HK-2 (cell line): ENCODE measurements at regions not wholly inside any gene's neighbourhood (a gene's known extent, or its start where the extent isn't known, plus 50 kb on each side); places are given as distances from the start of the nearest gene placed in this dataset.
A peak's percentile ranks its signal among the peaks of the same experiment; 100 is the strongest.

Source experiments
- DNase-seq: peaks from one replicate; pipeline ENCODE4 v3.0.0-alpha.2; 2018; ENCODE audit not compliant: unreplicated experiment

DNA sequence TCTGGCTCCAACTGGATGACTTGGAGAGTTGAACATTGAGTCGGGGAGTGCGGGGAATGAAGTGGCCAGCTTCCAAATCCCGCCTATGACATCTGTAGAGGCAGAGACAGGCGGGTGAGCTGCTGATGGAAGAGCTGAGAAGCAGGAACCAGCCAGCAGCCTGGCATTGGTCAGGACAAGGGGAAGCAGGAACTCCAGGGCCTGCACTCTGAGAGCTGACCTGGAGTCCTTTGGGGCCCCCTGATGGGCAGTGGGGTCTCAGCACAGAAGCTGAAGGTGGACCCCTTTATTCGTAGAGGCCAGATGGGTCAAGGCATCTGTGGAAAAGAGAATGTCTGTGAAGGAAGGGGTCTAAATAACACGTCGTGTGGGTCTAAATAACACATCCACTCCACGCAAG is 57.0 kb downstream of the SEC61G start:
- DNase-seq: no peak

DNA sequence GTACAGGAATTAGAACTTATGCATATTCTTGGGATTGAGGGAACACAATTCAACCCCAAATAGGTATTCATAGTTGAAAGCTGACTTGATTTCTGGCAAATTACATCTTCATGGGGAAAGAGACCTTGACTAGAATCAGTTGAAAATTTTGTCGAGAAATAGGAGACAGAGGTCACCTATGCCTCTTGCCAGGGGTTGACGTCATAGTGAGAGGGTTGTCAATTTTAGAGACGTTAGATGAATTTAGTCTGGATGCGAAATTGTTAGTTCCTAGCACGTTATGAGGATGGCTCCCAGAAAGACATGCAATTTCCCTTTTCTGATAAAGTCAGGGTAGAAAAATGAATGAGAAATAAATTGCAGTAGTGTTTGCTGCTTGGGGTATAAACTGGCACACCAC is 59.3 kb downstream of the SEC61G start:
- DNase-seq: no peak

DNA sequence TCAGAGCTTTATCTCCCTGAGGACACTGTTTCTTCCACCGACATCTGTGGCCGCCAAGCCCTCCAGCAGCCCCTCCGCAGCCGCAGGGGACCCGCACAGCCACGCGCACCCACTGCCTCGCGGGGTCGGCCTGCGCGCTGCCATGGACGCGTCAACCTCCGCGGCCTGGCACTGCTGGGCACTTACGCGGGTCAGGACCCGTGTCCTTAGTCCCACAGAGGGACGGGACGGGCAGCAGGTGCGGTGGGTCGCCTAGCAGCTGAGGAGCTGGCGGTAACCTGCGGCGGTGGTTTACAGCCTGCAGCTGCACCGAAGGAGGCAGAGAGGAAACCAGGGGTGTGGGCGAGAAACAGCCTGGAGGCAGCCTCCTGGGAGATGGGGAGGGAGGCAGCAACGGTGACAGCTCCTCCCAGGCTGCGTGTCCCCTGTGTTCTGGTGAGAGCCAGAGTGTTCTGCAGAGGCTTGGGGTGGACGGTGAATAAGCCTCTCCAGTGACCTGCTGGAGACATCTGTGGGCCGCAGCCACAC is 61.3 kb downstream of the SEC61G start:
- no peak for DNase-seq

DNA sequence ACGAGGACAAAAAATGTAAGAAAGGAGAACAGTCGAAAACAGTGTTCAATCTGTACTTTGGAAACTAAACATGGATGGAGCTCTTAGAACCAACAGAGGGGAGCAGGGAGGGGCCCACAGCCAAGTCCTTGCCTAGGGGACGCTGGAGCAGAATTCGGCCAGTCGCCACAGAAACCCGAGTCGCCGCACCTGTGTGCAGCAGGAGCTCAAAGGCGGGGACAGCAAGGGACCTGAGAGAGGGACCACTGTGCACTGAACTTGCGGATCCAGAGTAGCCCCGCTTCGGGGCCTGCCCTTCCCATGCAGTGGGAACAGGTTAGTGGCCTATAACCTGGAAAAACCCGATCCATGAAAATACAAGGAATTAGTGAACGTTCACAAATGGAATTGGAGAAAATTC is 68.1 kb downstream of the SEC61G start:
- DNase-seq: no peak

DNA sequence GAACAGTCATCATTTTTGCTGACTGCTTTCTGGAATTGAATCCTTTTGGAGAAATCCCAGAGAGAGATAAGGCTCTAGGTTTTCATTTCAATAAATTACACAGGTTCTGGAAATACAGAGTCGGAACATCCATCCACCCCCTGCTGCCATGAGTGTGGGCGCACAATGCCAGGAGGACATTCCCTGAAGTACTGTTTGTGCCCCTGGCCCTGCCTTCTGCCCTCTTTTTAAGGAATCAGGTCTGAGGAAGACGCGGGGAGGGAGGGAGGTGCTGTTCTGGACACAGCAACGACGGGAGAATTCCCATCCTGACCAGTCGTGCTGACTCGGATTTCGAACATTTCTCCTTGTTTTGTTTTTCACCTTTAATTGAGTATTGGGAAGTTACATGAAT is 69.0 kb downstream of the SEC61G start:
- DNase-seq: no peak

DNA sequence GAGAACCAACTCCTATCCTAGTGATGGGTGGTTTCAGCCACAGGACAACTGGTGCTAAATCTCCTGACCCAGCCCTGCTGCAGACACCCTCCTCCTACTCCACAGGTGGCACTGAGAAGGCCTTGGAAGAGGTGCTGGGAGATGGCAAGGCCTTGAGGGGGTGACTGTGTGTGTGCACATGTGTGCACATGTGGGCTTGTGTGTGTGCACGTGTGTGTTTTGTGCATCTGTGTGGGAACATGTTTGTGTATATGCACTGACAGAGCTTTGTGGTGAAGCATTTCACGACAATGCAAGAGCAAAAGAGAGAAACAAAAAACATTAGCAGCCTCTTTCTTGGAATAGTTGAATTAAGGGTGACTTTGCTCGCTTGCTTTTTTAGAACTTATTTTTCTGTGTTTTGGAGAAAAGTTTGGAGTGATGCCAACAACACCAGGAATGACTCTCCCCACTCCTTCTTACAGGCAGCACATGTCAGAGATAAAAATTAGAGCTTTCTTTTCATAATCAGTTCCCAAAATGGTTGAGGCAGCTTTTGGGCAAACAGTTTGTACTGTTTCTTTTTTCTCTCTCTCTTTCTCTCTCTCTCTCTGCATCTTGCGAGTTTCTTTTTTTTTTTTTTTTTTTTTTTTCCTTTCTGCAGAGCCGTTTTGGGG is 69.5 kb downstream of the SEC61G start:
- DNase-seq: no peak

DNA sequence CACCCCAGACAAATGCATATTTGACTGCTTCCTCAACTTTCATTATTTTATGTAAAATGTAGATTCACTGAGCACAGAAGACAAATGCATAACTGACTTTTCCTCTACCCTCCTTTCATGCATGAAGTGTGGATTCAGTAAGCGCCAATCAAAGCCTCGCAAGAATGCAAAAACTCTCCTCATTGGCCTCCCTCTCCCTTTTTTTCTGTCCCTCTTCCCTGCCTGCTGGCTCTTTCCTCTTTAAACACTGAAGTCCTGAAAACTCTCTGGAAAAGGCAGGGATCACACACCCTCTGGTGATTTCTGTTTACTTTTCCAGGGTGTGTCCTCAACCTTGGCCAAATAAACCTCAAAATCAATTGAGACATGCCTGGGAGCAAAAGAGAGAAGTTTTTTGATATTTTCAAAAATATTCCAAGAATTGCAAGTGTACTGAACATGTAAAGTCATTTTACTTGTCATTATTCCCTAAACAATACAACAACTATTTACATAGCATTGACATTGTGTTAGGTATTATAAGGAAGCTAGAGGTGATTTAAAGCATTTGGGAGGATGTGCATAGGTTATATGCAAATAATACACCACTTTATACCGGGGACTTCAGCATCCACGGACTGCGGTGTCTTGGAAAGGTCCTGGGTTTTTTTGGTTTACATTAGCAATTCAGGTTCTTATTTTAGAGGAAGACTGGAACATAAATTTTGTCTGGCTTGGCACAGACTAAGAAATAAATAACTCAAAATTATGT is 71.4 kb downstream of the SEC61G start:
- DNase-seq: no peak

DNA sequence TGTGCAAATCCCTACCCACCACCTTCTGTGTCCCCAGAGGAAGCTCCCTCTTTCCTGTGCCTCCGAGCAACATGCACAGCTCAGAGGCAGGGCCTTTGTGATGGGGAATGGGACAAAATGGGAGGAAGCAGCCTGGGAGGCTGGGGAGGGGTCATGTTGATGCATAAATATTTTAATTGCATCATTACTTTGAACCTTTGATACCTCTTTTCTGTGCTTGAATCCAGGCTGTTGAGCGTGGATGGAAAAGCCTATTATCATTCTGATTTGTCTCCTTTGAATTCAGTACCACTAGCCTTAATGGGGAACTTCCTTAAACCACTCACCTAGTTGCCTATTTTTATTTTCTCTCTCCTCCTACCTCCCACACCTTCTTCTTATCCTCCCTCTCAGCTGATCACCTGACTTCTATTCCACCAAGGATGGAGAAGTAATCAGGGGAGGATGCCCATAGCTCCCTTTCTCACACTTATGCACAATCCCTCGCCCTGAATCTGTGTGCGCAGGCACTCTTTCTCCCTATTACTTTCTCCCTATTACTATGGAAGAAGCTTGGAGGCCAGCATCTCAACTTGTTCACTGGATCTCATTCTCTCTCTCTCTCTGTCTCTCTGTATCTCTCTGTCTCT is 78.5 kb downstream of the SEC61G start:
- DNase-seq: no peak

DNA sequence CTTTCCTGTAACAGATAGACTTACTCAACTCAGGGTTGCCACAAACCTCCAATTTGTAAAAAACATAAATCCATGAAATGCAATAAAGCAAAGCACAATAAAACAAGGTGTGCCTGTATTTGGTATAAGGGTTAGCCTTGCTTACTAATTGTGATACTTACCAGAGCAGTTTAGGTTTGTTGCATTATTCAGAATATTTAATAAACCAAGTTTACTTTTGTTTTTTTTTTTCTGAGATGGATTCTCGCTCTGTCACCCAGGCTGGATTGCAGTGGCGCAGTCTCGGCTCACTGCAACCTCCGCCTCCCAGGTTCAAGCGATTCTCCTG is 79.6 kb downstream of the SEC61G start:
- DNase-seq: no peak

DNA sequence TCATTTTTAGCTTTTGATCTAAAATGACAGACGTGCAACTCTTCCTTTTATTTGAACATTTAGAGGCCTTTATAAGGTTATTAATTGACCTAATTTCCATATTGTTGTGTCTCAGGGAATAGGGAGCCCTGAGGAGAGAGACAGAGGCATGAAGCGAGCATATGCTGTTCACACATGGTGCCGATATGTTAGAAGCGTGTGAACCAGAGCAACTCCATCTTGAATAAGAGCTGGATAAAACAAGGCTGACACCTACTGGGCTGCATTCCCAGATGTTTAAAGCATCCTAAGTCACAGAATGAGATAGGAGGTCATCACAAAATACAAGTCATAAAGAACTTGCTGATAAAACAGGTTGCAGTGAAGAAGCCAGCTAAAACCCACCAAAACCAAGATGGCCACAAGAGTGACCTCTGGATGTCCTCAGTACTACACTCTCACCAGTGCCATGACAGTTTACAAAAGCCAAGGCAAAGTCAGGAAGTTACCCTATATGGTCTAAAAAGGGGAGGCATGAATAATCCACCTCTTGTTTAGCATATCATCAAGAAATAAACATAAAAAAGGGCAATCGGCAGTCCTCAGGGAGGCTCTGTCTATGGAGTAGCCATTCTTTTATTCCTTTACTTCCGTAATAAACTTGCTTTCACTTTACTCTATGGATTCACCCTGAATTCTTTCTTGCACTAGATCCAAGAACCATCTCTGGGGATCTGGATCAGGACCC is 80.1 kb downstream of the SEC61G start:
- DNase-seq: no peak

DNA sequence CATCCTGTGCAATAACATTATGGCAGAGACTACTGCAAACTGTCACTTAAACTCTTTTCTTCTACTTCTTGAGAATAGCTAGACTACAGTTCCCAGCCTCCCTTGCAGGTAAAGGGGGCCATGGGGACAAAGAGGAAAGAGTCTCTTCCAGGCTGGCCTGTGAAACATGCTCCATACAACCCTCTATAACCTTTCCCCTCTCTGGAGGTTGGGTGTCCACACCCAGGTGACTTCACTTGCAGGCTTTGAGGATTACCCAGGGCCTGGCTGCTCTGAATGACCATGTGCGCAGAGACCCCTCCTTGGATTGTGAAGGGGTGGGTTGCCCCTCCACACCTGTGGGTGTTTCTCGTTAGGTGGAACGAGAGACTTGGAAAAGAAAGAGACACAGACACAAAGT is 84.1 kb downstream of the SEC61G start:
- DNase-seq: no peak

DNA sequence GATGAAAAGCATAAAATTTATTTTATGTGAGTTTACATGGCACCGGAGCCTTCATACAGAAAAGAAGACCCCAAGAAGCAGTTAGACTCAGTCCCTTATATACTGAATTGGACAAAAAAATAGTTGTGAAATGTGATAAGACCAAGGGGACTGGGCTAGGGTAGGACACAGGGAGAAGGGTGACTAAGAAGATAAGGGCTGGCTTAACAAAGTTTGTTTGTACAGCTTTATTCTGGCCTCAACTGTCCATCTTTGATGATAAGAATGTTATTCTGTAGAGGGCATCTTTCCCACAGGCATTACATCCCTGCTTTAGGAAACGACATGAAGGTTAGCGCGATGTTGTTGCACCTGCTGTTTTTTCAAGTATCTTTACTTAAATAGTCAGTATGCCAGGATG is 86.5 kb downstream of the SEC61G start:
- no peak for DNase-seq

DNA sequence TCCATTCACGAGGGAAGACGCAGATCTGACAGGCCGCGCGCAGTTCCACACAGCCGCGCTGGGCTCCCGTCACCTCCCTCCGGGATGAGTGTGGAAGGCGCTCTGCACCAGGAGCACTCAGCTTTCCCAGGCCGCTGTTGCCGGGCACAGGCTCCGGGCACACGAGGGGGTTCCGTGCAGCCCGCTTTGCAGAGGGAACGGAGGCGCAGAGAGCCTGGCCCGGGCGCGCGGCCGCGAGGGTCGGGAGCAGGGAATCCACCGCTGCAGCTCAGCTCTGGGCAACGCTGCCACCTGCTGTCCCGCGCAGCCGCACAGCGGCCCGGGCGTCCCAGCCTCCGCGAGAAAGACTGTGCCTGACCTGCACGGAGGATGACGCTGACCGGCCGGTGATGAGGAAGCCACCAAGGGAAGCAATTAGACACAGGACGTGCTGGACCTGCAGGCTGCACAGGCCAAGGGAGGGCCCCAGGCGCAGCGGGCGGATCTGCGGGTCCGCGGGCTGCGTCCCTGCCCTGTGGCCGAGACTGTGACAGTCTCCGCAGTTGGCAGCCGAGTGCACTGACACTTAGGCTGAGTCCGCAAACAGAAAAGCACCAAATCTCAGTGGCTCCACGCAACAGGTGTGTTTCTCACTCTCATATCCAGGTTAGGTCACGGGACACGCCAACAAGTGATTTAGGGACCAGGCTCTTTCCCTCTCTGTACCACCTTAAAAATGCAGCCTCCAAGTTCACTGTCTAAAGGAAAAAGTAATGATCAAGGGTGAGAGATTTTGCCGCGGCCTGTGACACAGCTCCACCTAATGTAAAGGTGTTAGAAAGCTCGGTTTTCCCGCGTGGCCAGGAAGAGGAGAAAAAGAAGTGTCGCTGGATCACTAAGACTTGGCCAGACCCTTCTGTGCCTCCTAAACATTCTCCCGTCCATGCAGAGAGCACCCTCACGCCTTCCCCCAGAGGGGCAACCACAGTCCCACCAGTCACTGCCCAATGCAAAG is 94.5 kb downstream of the SEC61G start:
- DNase-seq: peak; percentile 72

DNA sequence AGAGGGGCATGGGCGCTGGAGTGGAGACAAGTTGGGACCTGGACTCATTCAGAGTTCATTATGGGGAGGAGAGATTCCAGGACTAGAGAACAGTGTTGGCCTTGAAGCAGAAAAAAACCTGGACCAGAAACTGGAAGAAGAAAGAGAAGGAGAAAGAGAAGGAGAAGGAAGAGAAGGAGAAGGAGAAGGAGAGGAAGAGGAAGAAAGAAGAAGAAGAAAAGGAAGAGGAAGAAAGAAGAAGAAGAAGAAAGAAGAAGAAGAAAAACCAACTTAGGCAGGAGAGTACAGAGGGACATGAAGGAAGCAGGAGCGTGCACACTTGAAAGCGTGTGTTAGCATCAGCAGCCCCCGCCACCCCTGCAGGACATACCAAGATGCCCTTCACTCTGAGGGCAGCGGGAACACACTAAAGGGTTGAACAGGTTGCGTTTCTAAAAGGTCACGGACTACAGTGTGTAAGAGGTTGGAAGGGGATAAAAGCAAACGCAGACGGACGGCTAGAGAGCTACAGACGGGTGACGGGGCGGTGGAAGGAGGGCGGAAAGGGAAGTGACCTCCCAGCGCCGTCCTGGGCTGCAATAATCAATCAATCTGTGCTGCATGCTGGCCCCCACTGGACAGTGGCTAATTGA is 95.3 kb downstream of the SEC61G start:
- DNase-seq: no peak

DNA sequence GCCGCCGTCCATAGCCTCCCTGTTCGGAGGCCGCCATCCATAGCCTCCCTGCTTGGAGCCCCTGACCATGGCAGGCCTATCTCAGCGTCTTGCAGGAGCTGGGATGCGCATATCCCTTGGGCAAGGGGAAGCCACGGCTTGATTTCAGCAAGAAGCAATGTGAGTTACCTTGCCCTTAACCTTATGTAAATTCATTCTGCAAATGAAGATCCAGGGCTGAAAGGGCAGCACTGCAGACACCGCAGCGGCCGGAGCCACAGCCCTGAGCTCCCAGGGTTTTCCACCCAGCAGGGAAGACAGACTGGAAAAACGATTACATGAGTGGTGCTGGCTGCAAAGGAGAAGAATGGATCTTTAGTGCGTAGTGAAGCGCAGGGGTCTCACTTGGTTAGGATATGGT is 95.8 kb downstream of the SEC61G start:
- no peak for DNase-seq

DNA sequence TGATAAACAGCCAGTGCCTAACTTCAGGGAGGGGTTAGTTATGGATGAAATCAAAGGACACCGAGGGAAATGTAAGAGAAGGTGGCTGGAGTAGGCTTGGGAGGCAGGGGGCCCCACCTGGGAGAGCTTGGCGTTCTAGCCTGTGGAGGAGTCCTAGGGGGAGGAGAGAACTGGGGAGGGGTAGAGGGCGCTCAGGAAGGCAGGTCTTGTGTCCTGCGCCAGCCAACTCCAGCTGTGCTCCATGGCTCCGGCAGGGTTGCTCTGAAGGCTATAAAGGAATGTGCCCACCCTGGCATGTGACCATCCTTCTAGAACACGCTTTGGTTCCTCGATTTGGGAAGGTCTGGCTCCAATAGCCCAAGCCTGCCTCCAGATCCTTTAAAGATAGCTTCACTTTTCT is 96.3 kb downstream of the SEC61G start:
- DNase-seq: no peak

DNA sequence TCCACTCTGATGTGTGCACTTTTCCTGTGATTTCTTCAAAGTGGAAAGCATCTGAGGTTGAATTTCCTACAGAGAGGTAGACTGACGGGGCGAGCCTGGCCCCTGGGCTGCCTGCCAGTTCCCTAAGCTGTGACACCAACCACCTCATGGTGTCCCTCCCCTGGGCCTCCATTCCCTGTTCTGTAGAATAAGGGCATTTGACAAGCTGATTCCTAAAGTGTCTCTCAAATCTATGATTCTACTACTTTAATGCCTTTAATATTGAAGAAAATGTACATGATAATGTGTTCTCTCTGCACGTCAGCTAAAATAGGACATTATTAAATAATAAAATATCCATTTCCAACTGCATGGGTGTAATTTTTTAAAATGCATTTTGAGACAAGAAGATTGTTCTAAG is 105.1 kb downstream of the SEC61G start:
- no peak for DNase-seq

DNA sequence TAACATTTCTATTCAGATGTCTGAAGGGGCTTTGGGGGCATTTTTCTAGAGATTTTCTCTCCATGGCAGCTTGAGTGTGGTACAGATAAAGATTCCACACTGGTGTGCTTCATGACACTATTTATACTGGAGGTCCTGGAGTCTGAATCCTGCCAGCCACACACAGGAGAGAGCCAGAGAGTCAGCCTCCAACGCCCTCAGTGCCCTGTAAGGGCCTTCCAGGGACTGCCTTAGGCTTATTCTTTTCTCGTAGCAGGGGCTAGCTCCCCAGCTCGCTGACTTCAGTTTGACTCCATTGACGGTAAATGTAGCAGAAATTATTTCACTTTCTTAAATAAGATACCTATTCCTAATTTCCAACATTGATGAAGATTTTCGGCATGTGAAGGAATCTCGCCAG is 100.9 kb downstream of the VSTM2A start:
- DNase-seq: no peak

DNA sequence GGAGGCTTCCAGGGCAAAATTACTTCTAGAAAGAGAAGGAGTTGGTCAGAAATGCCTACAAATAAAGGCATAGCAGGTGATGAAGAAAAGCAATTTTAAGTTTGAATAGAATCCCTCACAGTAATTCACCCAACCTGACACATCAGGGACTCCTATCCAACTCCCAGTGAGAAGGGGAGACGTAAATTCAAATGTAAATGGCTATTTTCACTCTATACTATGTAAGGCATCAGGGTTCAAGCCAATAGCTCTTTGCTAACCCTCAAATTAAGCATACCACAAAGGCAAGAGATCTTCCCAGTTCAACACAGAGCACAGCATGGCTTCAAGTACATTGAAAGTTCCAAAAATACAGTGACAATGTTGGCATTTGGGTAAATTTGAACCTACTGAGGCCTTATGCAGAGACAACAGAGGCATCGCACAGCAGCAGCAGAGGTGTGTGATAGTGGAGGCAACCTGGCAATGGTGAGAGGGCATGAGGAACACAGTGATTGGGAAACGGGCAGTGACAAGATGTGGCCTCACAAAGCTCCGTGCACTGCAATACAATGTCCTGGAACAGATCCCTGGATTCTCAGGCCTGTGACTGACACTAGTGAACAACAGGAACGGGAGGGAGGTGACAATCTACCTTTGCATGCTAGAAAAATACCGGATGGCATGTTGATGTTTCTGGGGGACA is 95.7 kb downstream of the VSTM2A start:
- no peak for DNase-seq

DNA sequence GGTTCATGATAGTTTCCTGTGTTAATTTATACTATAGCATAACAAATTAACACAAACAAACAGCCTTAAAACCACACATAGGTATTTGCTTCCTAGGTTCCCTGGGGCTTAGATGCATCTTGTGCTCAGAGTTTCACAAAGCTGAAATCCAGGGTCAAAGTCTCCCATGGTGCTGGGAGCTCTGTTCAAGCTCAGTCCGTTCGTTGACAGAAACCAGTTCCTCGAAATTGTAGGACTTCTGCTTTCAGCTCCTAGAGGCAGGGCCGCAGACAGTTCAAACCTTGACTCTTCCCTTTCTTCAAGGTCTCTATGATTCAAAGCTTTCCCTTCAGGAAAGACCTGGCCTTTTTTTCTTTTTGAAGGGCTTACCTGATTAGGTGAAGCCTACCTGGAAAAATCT is 90.5 kb downstream of the VSTM2A start:
- DNase-seq: no peak
